IMR-90 (cell line): ENCODE measurements at regions not wholly inside any gene's neighbourhood (a gene's known extent, or its start where the extent isn't known, plus 50 kb on each side); places are given as distances from the start of the nearest gene placed in this dataset.

Experiments used
- ELK1 ChIP-seq: fragments of 150-350 bp; IDR thresholded peaks from 2 replicates; pipeline ENCODE4 v1.6.1; 2016; ENCODE audit warnings: low read depth, mild to moderate bottlenecking, low read length, moderate library complexity, borderline replicate concordance
- POLR2A ChIP-seq: IDR thresholded peaks from 2 replicates; pipeline ENCODE4 v1.6.1; 2012; ENCODE audit warnings: mild to moderate bottlenecking, low read depth, low read length
- SMC3 ChIP-seq: fragments of 150-350 bp; IDR thresholded peaks from 2 replicates; pipeline ENCODE4 v1.6.1; 2016; ENCODE audit warnings: low read depth, mild to moderate bottlenecking, antibody characterized with exemption, low read length, moderate library complexity
- TF ChIP-seq, protein P1 (sequence below): conservative IDR thresholded peaks from 2 replicates; pipeline ENCODE4 v1.5.1; 2012; ENCODE audit warnings: mild to moderate bottlenecking, low read depth, low read length, improper control_type of control experiment

- TF ChIP-seq, protein P1, sequence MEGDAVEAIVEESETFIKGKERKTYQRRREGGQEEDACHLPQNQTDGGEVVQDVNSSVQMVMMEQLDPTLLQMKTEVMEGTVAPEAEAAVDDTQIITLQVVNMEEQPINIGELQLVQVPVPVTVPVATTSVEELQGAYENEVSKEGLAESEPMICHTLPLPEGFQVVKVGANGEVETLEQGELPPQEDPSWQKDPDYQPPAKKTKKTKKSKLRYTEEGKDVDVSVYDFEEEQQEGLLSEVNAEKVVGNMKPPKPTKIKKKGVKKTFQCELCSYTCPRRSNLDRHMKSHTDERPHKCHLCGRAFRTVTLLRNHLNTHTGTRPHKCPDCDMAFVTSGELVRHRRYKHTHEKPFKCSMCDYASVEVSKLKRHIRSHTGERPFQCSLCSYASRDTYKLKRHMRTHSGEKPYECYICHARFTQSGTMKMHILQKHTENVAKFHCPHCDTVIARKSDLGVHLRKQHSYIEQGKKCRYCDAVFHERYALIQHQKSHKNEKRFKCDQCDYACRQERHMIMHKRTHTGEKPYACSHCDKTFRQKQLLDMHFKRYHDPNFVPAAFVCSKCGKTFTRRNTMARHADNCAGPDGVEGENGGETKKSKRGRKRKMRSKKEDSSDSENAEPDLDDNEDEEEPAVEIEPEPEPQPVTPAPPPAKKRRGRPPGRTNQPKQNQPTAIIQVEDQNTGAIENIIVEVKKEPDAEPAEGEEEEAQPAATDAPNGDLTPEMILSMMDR = no peak
- TF ChIP-seq ELK1 = no peak
- no peak for TF ChIP-seq POLR2A
- no peak for TF ChIP-seq SMC3
These were observed 282.4 kb upstream of the ZNF462 start for GRCh38 chr9:106580546-106580945.
